NOMO-1 treated with dmso at 0.1 percent for 144 hours (cell line): ENCODE measurements at regions not wholly inside any gene's neighbourhood (a gene's known extent, or its start where the extent isn't known, plus 50 kb on each side); places are given as distances from the start of the nearest gene placed in this dataset.

Experiments
- DNase-seq: peaks from one replicate; lab custom pipeline; 2025; ENCODE audit not compliant: unreplicated experiment; lab: John Stamatoyannopoulos, UW

DNA sequence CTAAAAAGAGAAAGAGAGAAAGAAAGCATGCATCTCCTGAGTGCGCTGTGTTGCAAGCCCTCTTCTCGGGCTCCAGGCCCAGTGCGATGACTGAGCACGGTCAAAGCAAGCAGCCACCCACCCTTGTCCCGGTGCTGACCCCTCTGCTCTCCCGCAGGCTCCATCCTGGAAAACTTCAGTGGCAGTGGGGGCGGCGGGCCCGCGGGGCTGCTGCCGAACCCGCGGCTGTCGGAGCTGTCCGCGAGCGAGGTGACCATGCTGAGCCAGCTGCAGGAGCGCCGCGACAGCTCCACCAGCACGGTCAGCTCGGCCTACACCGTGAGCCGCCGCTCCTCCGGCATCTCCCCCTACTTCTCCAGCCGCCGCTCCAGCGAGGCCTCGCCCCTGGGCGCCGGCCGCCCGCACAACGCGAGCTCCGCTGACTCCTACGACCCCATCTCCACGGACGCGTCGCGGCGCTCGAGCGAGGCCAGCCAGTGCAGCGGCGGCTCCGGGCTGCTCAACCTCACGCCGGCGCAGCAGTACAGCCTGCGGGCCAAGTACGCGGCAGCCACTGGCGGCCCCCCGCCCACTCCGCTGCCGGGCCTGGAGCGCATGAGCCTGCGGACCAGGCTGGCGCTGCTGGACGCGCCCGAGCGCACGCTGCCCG, 252.5 kb downstream of the GLI2 start:
- DNase-seq, result no peak

GRCh38 chr2:120988700-120989511, 253.2 kb downstream of the GLI2 start:
- DNase-seq, result no peak

DNA sequence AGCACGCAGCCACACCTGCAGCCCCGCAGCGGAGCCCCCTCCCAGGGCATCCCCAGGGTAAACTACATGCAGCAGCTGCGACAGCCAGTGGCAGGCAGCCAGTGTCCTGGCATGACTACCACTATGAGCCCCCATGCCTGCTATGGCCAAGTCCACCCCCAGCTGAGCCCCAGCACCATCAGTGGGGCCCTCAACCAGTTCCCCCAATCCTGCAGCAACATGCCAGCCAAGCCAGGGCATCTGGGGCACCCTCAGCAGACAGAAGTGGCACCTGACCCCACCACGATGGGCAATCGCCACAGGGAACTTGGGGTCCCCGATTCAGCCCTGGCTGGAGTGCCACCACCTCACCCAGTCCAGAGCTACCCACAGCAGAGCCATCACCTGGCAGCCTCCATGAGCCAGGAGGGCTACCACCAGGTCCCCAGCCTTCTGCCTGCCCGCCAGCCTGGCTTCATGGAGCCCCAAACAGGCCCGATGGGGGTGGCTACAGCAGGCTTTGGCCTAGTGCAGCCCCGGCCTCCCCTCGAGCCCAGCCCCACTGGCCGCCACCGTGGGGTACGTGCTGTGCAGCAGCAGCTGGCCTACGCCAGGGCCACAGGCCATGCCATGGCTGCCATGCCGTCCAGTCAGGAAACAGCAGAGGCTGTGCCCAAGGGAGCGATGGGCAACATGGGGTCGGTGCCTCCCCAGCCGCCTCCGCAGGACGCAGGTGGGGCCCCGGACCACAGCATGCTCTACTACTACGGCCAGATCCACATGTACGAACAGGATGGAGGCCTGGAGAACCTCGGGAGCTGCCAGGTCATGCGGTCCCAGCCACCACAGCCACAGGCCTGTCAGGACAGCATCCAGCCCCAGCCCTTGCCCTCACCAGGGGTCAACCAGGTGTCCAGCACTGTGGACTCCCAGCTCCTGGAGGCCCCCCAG, 254.1 kb downstream of the GLI2 start:
- DNase-seq, result no peak

DNA sequence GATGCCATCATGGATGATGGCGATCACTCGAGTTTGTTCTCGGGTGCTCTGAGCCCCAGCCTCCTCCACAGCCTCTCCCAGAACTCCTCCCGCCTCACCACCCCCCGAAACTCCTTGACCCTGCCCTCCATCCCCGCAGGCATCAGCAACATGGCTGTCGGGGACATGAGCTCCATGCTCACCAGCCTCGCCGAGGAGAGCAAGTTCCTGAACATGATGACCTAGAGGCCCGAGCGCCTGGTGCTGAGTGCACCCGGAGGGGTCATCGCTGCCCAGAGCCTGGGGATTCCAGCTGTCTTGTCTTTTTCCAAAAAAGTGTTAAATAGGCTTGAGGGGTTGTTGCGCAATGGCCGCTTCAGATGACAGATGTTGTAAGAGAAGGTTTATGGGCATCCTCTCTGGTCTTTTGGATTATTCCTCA, 254.8 kb downstream of the GLI2 start:
- no peak for DNase-seq

GRCh38 chr2:120991441-120991840, 255.8 kb downstream of the GLI2 start:
- DNase-seq, result no peak

DNA sequence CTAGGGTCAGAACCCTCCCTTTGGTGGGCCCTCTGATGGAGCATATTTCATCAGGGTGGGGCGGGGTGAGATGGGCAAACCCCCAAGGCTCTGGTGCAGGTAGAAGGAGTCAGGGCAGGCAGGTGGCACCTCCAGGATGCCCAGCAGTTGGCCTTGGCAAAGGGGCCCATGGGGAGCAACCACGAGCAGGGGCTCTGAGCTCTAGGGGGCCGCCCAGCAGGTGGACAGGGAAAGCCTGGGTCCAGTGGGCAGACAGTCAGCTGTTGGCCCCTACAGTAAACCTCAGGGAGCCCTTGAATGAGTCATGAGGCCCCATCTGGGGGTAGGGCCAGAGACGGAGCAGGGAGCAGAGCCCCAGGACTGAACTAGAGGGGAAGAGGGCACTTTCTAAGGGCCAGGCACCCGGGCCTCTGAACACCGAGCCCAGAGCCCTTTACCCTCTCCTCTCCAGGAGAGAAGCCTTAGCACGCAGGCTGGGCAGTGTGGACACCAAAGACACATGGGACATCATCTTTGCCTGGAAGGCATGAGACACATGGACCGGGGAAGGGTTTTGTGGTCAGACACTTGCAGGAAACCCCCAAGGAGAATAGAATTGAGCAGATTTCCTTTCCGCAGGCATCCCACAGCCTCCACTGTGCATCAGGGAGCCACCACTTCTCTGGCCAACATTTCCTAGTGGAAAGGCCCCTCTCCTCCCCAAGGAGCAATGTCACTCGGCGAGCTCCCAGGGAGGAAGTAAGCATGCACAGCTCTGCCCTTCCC, 257.3 kb downstream of the GLI2 start:
- no peak for DNase-seq

DNA sequence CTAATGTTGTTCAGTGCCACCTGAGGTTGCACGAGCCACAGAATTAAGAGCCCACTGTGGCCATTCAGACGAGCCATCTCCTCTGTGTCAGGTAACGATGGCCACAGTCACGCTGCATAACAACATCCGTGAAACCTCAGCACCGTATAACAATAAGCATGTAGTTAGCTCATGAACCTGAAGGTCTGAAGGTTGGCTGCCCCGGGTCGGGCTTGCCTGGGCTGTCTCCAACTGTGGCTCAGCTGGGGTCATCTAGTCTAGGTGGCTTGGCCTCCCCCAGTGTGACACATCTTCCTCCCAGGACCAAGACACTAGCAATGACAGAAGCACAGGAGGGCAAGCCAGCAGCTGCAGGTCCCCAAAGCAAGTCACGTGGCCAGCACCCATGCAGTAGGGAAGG, 258.0 kb downstream of the GLI2 start:
- no peak for DNase-seq

DNA sequence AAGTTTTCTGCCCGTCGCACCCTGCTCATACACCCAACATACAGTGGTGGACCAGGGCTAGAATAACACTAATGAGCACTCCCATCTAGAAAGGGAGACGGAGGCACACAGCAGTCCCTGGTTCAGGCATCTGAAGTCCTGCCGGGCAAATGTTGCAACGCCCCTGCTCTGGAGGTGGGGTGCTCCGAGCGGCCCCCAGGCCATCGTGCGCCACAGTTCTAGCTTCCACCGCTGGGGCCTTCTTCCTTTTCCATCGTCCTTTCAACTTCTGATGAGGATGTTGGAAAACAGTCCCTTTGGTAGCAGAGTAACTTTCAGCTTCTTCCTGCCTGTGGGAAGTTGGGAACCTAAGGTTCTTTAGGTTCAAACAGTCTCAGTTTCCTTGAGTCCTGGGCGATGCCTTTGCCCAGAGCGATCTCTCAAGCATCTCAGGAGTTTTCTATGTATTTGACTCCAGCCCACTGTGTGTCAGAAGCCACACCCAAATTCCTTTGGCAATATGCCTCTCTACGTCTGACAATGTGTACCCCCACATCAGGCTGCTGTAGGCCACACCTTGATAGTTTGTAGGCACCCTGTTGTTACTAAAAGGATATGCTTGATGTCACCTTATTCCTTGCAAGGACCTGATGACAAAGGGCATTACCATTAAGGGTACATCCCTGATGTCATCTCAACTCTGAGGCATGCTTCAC, 258.8 kb downstream of the GLI2 start:
- no peak for DNase-seq

DNA sequence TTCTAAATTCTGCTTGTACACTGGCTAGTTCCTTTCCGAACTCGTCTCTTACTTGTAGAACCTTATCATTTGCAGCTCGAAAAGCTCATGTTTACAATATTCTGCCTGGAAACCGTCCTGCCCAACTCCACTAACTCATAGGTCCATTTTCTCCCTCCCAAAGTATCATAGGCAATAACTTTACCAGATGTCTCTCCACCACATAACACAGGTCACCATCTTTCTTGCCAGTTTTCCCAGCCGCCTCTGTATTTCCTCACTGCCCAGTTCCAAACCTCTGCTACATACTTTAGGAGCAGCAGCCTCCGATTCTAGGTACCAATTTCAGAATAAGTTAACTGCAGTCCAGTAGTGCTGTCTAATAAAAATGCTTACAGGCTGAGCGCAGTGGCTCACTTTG, 259.5 kb downstream of the GLI2 start:
- DNase-seq, result no peak

- DNase-seq, result no peak
Observed at GRCh38 chr2:120995656-120996190, 260.1 kb downstream of the GLI2 start.

DNA sequence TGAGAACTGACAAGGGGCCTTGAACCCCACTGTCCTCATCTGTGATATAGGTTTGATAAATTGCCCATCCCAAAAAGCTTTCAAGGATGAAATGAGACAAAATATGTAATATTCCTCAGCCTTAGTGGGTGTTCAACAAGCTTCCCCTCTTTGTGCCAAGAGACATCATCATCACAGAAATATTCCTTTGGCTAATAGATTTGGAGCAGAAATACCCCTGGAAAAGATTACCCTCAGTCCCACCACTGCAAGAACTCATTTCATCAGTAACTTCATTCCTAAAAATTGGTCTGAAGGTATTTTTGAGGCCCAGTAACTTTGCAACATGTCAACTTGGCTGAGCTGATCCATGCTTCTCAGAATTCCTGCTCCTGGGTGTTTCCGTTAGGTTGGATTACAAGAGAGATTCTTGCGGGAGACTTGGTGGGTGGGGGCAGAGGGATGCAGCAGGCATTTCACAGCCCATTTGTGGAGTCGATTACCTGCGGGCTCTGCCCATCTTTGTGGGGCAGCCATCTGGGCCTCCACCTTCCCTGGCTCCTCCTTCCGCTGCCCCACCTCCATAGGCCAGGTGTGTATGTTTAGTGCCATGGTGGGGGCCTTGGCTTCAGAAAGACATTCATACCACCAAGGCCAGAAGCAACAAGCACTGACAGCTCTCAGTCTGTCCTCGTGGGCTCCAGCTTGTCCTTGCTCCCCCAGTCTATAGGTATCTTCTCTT, 263.9 kb downstream of the GLI2 start:
- DNase-seq, result no peak

DNA sequence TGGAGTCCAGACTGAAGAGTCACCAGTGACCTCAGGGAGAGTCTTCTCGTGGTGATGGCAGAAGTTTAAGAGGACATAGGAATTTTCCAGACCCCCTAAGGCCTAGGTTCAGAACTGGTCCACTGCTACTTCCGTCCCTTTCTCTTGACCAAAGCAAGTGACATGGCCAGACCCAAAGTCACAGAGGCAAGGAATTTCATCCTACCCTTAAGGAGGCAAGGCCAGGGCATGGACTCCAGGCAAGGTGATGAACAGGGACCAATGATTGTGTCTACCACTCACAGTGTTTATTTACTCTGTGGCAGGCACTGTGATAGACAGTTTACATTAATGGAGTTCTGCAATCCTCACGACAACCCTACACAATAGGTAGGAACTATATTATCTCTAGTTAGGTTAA, 265.1 kb downstream of the GLI2 start:
- no peak for DNase-seq

DNA sequence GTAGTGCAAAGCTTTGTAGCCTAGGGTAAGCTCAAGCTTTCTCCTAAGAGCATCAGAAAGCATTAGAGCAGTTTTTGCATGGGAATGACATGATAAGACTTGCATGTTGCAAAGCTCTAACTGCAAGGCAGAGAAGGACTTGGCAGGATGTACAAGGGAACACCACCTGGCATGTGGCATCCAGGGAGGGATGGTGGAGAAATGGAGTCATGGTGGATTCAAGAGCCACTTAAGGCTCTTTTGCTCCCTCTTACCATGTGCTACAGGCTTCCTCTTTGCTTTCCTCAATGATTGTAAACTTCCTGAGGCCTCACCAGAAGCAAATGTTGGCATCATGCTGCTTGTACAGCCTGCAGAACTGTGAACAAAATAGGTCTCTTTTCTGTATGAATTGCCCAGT, 266.0 kb downstream of the GLI2 start:
- no peak for DNase-seq

GRCh38 chr2:121002597-121002996, 266.9 kb downstream of the GLI2 start:
- DNase-seq, result no peak

- no peak for DNase-seq
Observed at GRCh38 chr2:121003391-121003790, 267.7 kb downstream of the GLI2 start.

GRCh38 chr2:121004359-121004758, 268.7 kb downstream of the GLI2 start:
- DNase-seq, result no peak

DNA sequence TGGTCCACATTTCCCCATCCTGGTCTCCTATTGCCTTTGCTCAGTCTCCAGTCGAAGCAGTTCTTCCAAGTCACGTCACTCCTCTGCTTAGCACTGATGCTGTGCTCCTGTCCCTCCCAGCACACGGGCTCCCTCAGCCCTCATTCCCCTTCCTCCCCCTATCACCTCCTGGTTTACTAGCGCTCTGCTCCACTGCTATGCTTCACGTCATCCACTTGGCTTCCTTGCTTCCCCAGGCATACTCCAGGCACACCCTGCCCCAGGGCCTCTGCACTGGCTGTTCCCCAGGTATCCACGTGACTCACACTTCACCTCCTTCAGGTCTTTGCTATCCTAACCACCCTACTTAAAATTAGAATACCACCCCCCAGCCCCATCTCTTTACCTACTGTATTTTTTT, 269.3 kb downstream of the GLI2 start:
- no peak for DNase-seq

DNA sequence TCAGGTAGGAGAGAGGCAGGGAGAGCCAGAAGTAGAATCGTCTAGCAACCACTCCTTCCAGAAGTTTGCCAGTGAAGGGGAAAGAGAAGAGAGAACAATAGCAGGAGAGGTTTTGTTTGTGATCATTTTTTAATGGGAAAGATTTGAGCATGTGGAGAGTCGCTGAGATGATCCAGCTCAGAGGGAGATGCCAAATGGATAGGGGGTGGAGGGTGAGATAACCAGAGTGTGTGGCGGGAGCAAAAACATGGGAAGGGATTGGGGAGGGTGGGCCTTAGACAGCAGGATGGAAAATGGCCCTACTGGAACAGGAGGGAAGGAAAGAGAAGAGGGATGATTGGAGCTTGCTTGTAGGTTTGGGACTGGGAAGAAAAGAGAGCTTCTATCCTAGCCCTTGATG, 269.8 kb downstream of the GLI2 start:
- DNase-seq, result no peak

GRCh38 chr2:121006743-121007489, 271.2 kb downstream of the GLI2 start:
- no peak for DNase-seq
